CD8-positive, alpha-beta memory T cell (primary cell): ENCODE measurements at regions not wholly inside any gene's neighbourhood (a gene's known extent, or its start where the extent isn't known, plus 50 kb on each side); places are given as distances from the start of the nearest gene placed in this dataset.
A peak's percentile ranks its signal among the peaks of the same experiment; 100 is the strongest.

Experiments
- CTCF ChIA-PET: fragments of 350-600 bp; sonication (Branson Sonifier 250); formaldehyde crosslinking; loops from one replicate; lab custom pipeline; 2021; ENCODE audit warnings: antibody characterized with exemption; lab: Charles Lee
- POLR2A ChIA-PET: fragments of 350-600 bp; sonication (Branson Sonifier 250); formaldehyde crosslinking; loops from one replicate; lab custom pipeline; 2021; ENCODE audit warnings: antibody characterized with exemption; lab: Charles Lee
- DNase-seq, 5 donors: peaks; one replicate each; pipeline versions ENCODE4 v3.0.0 to v3.0.0-alpha.2; 2020 to 2022; ENCODE audit warnings: mixed read lengths in 1 of 5
- H3K27ac ChIP-seq: one replicate; pipeline ENCODE4 v1.7.0; 2013; ENCODE audit warnings: low read depth, mild to moderate bottlenecking, low read length, moderate library complexity
- H3K27me3 ChIP-seq: 2 replicates; pipeline ENCODE4 v1.7.0; 2013; ENCODE audit warnings: low read length, mild to moderate bottlenecking; ENCODE audit not compliant: insufficient read depth, poor library complexity, severe bottlenecking
- H3K36me3 ChIP-seq: 2 replicates; pipeline ENCODE4 v1.7.0; 2013; ENCODE audit warnings: mild to moderate bottlenecking, low read length, moderate library complexity; ENCODE audit not compliant: insufficient read depth
- H3K4me1 ChIP-seq: 2 replicates; pipeline ENCODE4 v1.7.0; 2013; ENCODE audit warnings: mild to moderate bottlenecking, low read length, moderate library complexity; ENCODE audit not compliant: insufficient read depth
- H3K4me3 ChIP-seq: 2 replicates; pipeline ENCODE4 v1.7.0; 2013; ENCODE audit warnings: mild to moderate bottlenecking, low read length
- H3K9me3 ChIP-seq: 2 replicates; pipeline ENCODE4 v1.7.0; 2013; ENCODE audit warnings: mild to moderate bottlenecking, low read length
- H3K27ac Mint-ChIP-seq, 8 donors: one replicate each; pipeline ENCODE4 v1.8.0; 2020 to 2021; ENCODE audit warnings: mixed read lengths in 8 of 8, mild to moderate bottlenecking in 6 of 8, inconsistent platforms in 3 of 8, moderate library complexity in 3 of 8
- H3K27me3 Mint-ChIP-seq, 2 donors: one replicate each; pipeline ENCODE4 v1.8.0; 2020 to 2021; ENCODE audit warnings: mixed read lengths in 2 of 2, mild to moderate bottlenecking in 1 of 2, moderate library complexity in 1 of 2
- H3K36me3 Mint-ChIP-seq, 3 donors: one replicate each; pipeline ENCODE4 v1.8.0; 2020 to 2021; ENCODE audit warnings: mixed read lengths in 3 of 3, inconsistent platforms in 1 of 3, mild to moderate bottlenecking in 1 of 3
- H3K4me1 Mint-ChIP-seq, 3 donors: one replicate each; pipeline ENCODE4 v1.8.0; 2020 to 2021; ENCODE audit warnings: mixed read lengths in 3 of 3, inconsistent platforms in 1 of 3, mild to moderate bottlenecking in 1 of 3
- H3K4me3 Mint-ChIP-seq, 7 donors: one replicate each; pipeline ENCODE4 v1.8.0; 2020 to 2021; ENCODE audit warnings: mixed read lengths in 7 of 7, mild to moderate bottlenecking in 6 of 7, moderate library complexity in 4 of 7, inconsistent platforms in 2 of 7
- H3K9me3 Mint-ChIP-seq, 5 donors: one replicate each; pipeline ENCODE4 v1.8.0; 2020 to 2022; ENCODE audit warnings: mixed read lengths in 5 of 5, mild to moderate bottlenecking in 3 of 5, moderate library complexity in 2 of 5, inconsistent platforms in 1 of 5

- H3K4me3 ChIP-seq = no peak overlapping the region
- CTCF ChIA-PET = no interaction called here
- Mint-ChIP-seq H3K4me3 (no peak overlapping the region), H3K27ac (peak overlapping the region in 1 of 8 donors; percentile 68), H3K36me3 (no peaks in the 10 kb centered on the region), H3K27me3 (no peaks in the 10 kb centered on the region), H3K4me1 (no peaks in the 10 kb centered on the region), H3K9me3 (peaks cover 3 to 38% (median 13%) of the 10 kb centered on the region in 5 donors)
- H3K27me3 ChIP-seq = no peaks in the 10 kb centered on the region
- no peak overlapping the region for H3K27ac ChIP-seq
- POLR2A ChIA-PET = no interaction called here
- H3K9me3 ChIP-seq = no peaks in the 10 kb centered on the region
- H3K36me3 ChIP-seq = no peaks in the 10 kb centered on the region
- no peaks in the 10 kb centered on the region for H3K4me1 ChIP-seq
- DNase-seq = no peak
These were observed 529.8 kb upstream of the PRMT6 start for GRCh38 chr1:106526650-106527049.

- no peaks in the 10 kb centered on the region for H3K36me3 Mint-ChIP-seq
- no peaks in the 10 kb centered on the region for H3K27me3 ChIP-seq
- no peak overlapping the region for H3K4me3 Mint-ChIP-seq
- no peak for DNase-seq
- H3K9me3 ChIP-seq = no peaks in the 10 kb centered on the region
- no peak overlapping the region for H3K27ac ChIP-seq
- ChIA-PET POLR2A (no interaction called here), CTCF (no interaction called here)
- H3K27me3 Mint-ChIP-seq = peaks cover 0 to 1% of the 10 kb centered on the region in 2 donors
- no peaks in the 10 kb centered on the region for H3K4me1 ChIP-seq
- H3K9me3 Mint-ChIP-seq = peaks cover 4 to 33% (median 10%) of the 10 kb centered on the region in 5 donors
- no peaks in the 10 kb centered on the region for H3K36me3 ChIP-seq
- H3K4me3 ChIP-seq = no peak overlapping the region
- no peaks in the 10 kb centered on the region for H3K4me1 Mint-ChIP-seq
- H3K27ac Mint-ChIP-seq = no peak overlapping the region
These were observed 521.9 kb upstream of the PRMT6 start for GRCh38 chr1:106534612-106535011.

GRCh38 chr1:106536741-106537140, 519.7 kb upstream of the PRMT6 start:
- H3K27me3 ChIP-seq = no peaks in the 10 kb centered on the region
- no peak overlapping the region for H3K4me3 Mint-ChIP-seq
- H3K9me3 ChIP-seq = no peaks in the 10 kb centered on the region
- ChIA-PET CTCF (interaction anchor here (0.8 kb wide), 1 partner anchor 500 kb away, joined by 4 read pairs; no protein-coding TSS in a partner anchor), POLR2A (no interaction called here)
- no peaks in the 10 kb centered on the region for H3K36me3 ChIP-seq
- DNase-seq = no peak
- H3K4me1 ChIP-seq = no peaks in the 10 kb centered on the region
- H3K27ac ChIP-seq = no peak overlapping the region
- H3K36me3 Mint-ChIP-seq = no peaks in the 10 kb centered on the region
- H3K27ac Mint-ChIP-seq = no peak overlapping the region
- no peaks in the 10 kb centered on the region for H3K4me1 Mint-ChIP-seq
- H3K4me3 ChIP-seq = no peak overlapping the region
- peaks cover 2 to 32% (median 16%) of the 10 kb centered on the region in 5 donors for H3K9me3 Mint-ChIP-seq
- H3K27me3 Mint-ChIP-seq = peaks cover 0 to 1% of the 10 kb centered on the region in 2 donors

GRCh38 chr1:106548726-106549125, 507.7 kb upstream of the PRMT6 start:
- H3K9me3 Mint-ChIP-seq = peaks cover 4 to 24% (median 14%) of the 10 kb centered on the region in 5 donors
- H3K27me3 Mint-ChIP-seq = no peaks in the 10 kb centered on the region
- H3K4me3 Mint-ChIP-seq = no peak overlapping the region
- Histone ChIP-seq H3K4me1 (no peaks in the 10 kb centered on the region), H3K27ac (no peak overlapping the region), H3K4me3 (no peak overlapping the region), H3K27me3 (no peaks in the 10 kb centered on the region), H3K36me3 (no peaks in the 10 kb centered on the region), H3K9me3 (no peaks in the 10 kb centered on the region)
- H3K4me1 Mint-ChIP-seq = no peaks in the 10 kb centered on the region
- no peak overlapping the region for H3K27ac Mint-ChIP-seq
- POLR2A ChIA-PET = no interaction called here
- DNase-seq = no peak
- CTCF ChIA-PET = no interaction called here
- H3K36me3 Mint-ChIP-seq = no peaks in the 10 kb centered on the region

- POLR2A ChIA-PET = no interaction called here
- Histone ChIP-seq H3K9me3 (no peaks in the 10 kb centered on the region), H3K4me1 (no peaks in the 10 kb centered on the region), H3K27ac (no peak overlapping the region), H3K36me3 (no peaks in the 10 kb centered on the region), H3K4me3 (no peak overlapping the region), H3K27me3 (no peaks in the 10 kb centered on the region)
- Mint-ChIP-seq H3K4me3 (no peak overlapping the region), H3K36me3 (no peaks in the 10 kb centered on the region), H3K9me3 (peaks cover 3 to 29% (median 10%) of the 10 kb centered on the region in 5 donors), H3K4me1 (no peaks in the 10 kb centered on the region), H3K27me3 (no peaks in the 10 kb centered on the region), H3K27ac (no peak overlapping the region)
- CTCF ChIA-PET = no interaction called here
- DNase-seq = no peak
These were observed 502.2 kb upstream of the PRMT6 start for GRCh38 chr1:106554294-106554693.

GRCh38 chr1:106555571-106555970, 500.9 kb upstream of the PRMT6 start:
- H3K9me3 Mint-ChIP-seq = peaks cover 3 to 29% (median 15%) of the 10 kb centered on the region in 5 donors
- no peaks in the 10 kb centered on the region for H3K27me3 Mint-ChIP-seq
- Histone ChIP-seq H3K36me3 (no peaks in the 10 kb centered on the region), H3K4me1 (no peaks in the 10 kb centered on the region), H3K27me3 (no peaks in the 10 kb centered on the region), H3K27ac (no peak overlapping the region), H3K9me3 (no peaks in the 10 kb centered on the region), H3K4me3 (no peak overlapping the region)
- DNase-seq = no peak
- no peaks in the 10 kb centered on the region for H3K36me3 Mint-ChIP-seq
- H3K27ac Mint-ChIP-seq = no peak overlapping the region
- no peaks in the 10 kb centered on the region for H3K4me1 Mint-ChIP-seq
- CTCF ChIA-PET = no interaction called here
- H3K4me3 Mint-ChIP-seq = no peak overlapping the region
- POLR2A ChIA-PET = no interaction called here

- peaks cover 3 to 23% (median 13%) of the 10 kb centered on the region in 5 donors for H3K9me3 Mint-ChIP-seq
- Histone ChIP-seq H3K27me3 (no peaks in the 10 kb centered on the region), H3K36me3 (no peaks in the 10 kb centered on the region), H3K27ac (no peak overlapping the region), H3K4me3 (no peak overlapping the region), H3K4me1 (no peaks in the 10 kb centered on the region), H3K9me3 (no peaks in the 10 kb centered on the region)
- POLR2A ChIA-PET = no interaction called here
- H3K4me1 Mint-ChIP-seq = no peaks in the 10 kb centered on the region
- H3K27ac Mint-ChIP-seq = no peak overlapping the region
- no peaks in the 10 kb centered on the region for H3K27me3 Mint-ChIP-seq
- H3K4me3 Mint-ChIP-seq = no peak overlapping the region
- no peak for DNase-seq
- CTCF ChIA-PET = no interaction called here
- H3K36me3 Mint-ChIP-seq = no peaks in the 10 kb centered on the region
These were observed 492.3 kb upstream of the PRMT6 start for GRCh38 chr1:106564192-106564591.

GRCh38 chr1:106568201-106568974, 488.1 kb upstream of the PRMT6 start:
- ChIA-PET CTCF (no interaction called here), POLR2A (no interaction called here)
- H3K27ac Mint-ChIP-seq = no peak overlapping the region
- no peak for DNase-seq
- Histone ChIP-seq H3K27me3 (no peaks in the 10 kb centered on the region), H3K36me3 (no peaks in the 10 kb centered on the region), H3K27ac (no peak overlapping the region), H3K4me1 (no peaks in the 10 kb centered on the region), H3K9me3 (no peaks in the 10 kb centered on the region), H3K4me3 (no peak overlapping the region)
- H3K4me3 Mint-ChIP-seq = no peak overlapping the region
- H3K9me3 Mint-ChIP-seq = peaks cover 3 to 28% (median 6%) of the 10 kb centered on the region in 5 donors
- no peaks in the 10 kb centered on the region for H3K27me3 Mint-ChIP-seq
- no peaks in the 10 kb centered on the region for H3K4me1 Mint-ChIP-seq
- H3K36me3 Mint-ChIP-seq = no peaks in the 10 kb centered on the region
